Parathyroid adenoma (tissue), 2 donors: ENCODE measurements at regions not wholly inside any gene's neighbourhood (a gene's known extent, or its start where the extent isn't known, plus 50 kb on each side); places are given as distances from the start of the nearest gene placed in this dataset.

Experiments used
- H2AFZ ChIP-seq: fragments of 300-600 bp; sonication (generic); one replicate; pipeline ENCODE4 v1.7.0; 2017; ENCODE audit warnings: antibody characterized with exemption, mild to moderate bottlenecking
- H3K27ac ChIP-seq: fragments of 300-600 bp; sonication (generic); one replicate; pipeline ENCODE4 v1.7.0; 2017
- H3K27me3 ChIP-seq: fragments of 300-600 bp; sonication (generic); one replicate; pipeline ENCODE4 v1.7.0; 2017; ENCODE audit warnings: low read length; ENCODE audit not compliant: control insufficient read depth, insufficient read depth
- H3K36me3 ChIP-seq: fragments of 300-600 bp; sonication (generic); one replicate; pipeline ENCODE4 v1.7.0; 2017; ENCODE audit warnings: low read length; ENCODE audit not compliant: control insufficient read depth, insufficient read depth
- H3K4me1 ChIP-seq: fragments of 300-600 bp; sonication (generic); one replicate; pipeline ENCODE4 v1.7.0; 2017; ENCODE audit warnings: control low read depth
- H3K4me2 ChIP-seq: fragments of 300-600 bp; sonication (generic); one replicate; pipeline ENCODE4 v1.7.0; 2017; ENCODE audit warnings: low read length
- H3K4me3 ChIP-seq: fragments of 300-600 bp; sonication (generic); one replicate; pipeline ENCODE4 v1.7.0; 2017; ENCODE audit warnings: low read depth, low read length
- H3K79me2 ChIP-seq: fragments of 300-600 bp; sonication (generic); one replicate; pipeline ENCODE4 v1.7.0; 2017; ENCODE audit warnings: control low read depth
- H3K9ac ChIP-seq: fragments of 300-600 bp; sonication (generic); one replicate; pipeline ENCODE4 v1.7.0; 2017; ENCODE audit warnings: mild to moderate bottlenecking
- H3K9me3 ChIP-seq: fragments of 300-600 bp; sonication (generic); one replicate; pipeline ENCODE4 v1.7.0; 2017; ENCODE audit warnings: low read length; ENCODE audit not compliant: control insufficient read depth
- TF ChIP-seq, protein P1 (sequence below): fragments of 300-600 bp; sonication (generic); IDR thresholded peaks from one replicate; pipeline ENCODE4 v1.7.0; 2017; ENCODE audit warnings: antibody characterized with exemption, mild to moderate bottlenecking
- donor health status: primary hyperparathyroidism.

DNA sequence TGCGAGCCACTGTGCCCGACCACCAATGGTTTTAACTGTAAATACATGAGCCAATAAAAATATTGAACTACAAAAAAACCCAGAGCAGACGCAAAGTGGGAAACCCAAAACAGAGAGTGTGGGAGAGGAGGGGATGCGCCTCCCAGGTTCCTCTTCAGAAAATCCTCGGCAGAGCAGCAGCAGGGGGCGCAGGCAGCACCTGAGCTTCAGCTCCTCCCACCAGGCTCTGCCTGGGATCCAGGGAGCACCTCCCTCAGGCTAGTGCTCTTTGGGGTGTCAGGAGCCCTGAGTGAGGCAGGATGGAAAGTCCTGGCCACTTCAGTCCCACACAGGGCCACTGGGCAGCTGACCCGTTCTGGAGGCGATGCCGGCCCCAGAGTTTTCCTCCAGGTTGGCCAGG, 536.9 kb upstream of the CDH4 start:
- no peak overlapping the region for H3K9ac ChIP-seq
- no peaks in the 10 kb centered on the region for H3K36me3 ChIP-seq
- no peaks in the 10 kb centered on the region for H3K9me3 ChIP-seq
- H3K4me3 ChIP-seq = no peak overlapping the region
- H3K79me2 ChIP-seq = no peaks in the 10 kb centered on the region
- no peaks in the 10 kb centered on the region for H3K27me3 ChIP-seq
- H3K27ac ChIP-seq = no peak overlapping the region
- H3K4me1 ChIP-seq = no peaks in the 10 kb centered on the region
- no peak overlapping the region for H2AFZ ChIP-seq
- TF ChIP-seq, protein P1, sequence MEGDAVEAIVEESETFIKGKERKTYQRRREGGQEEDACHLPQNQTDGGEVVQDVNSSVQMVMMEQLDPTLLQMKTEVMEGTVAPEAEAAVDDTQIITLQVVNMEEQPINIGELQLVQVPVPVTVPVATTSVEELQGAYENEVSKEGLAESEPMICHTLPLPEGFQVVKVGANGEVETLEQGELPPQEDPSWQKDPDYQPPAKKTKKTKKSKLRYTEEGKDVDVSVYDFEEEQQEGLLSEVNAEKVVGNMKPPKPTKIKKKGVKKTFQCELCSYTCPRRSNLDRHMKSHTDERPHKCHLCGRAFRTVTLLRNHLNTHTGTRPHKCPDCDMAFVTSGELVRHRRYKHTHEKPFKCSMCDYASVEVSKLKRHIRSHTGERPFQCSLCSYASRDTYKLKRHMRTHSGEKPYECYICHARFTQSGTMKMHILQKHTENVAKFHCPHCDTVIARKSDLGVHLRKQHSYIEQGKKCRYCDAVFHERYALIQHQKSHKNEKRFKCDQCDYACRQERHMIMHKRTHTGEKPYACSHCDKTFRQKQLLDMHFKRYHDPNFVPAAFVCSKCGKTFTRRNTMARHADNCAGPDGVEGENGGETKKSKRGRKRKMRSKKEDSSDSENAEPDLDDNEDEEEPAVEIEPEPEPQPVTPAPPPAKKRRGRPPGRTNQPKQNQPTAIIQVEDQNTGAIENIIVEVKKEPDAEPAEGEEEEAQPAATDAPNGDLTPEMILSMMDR = no peak
- H3K4me2 ChIP-seq = no peak overlapping the region

DNA sequence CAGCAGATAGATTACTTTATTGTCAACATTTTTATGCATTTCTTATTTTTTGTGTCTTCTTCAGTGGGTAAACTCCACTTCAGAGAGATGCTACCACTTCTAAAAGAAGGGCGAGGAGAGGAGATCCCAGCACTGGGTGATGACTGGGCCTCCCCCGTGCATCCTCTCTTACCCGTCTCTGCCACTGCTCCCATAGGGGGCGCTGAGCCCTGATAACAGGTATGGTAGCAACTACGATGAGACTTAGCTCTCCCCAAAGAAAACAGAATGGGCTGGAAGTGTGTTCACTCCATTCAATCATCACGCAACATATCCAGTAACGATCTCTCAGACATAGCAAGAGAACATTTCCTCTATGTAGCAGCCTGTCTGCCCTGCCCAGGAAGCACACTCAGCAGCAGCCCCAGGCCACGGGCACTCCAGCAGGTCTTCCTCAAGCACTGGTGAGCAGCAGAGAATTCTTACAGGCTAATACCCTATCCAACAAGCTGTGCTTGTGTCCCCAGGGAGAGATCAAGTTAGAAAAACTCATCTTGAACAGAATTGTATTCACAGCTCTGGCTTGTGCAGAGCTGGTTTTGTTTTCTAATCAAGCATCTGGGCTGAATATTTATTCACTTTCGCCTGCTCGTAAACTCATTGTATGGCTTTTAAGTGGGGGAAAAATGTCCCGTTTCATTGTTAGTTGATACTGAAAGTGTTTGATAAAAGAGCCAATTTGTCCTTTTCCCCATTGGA, 533.1 kb upstream of the CDH4 start:
- H3K4me1 ChIP-seq = no peaks in the 10 kb centered on the region
- H2AFZ ChIP-seq = no peak overlapping the region
- no peaks in the 10 kb centered on the region for H3K27me3 ChIP-seq
- no peak overlapping the region for H3K9ac ChIP-seq
- no peak overlapping the region for H3K27ac ChIP-seq
- no peaks in the 10 kb centered on the region for H3K79me2 ChIP-seq
- TF ChIP-seq, protein P1 = no peak
- H3K36me3 ChIP-seq = no peaks in the 10 kb centered on the region
- no peak overlapping the region for H3K4me2 ChIP-seq
- H3K9me3 ChIP-seq = no peaks in the 10 kb centered on the region
- no peak overlapping the region for H3K4me3 ChIP-seq

- Histone ChIP-seq H3K4me3 (no peak overlapping the region), H3K79me2 (no peaks in the 10 kb centered on the region), H3K4me2 (no peak overlapping the region), H3K9ac (no peak overlapping the region), H3K27me3 (no peaks in the 10 kb centered on the region), H3K27ac (no peak overlapping the region), H3K4me1 (no peaks in the 10 kb centered on the region), H3K9me3 (no peaks in the 10 kb centered on the region), H2AFZ (no peak overlapping the region), H3K36me3 (no peaks in the 10 kb centered on the region)
- TF ChIP-seq, protein P1 = no peak
Observed at GRCh38 chr20:60725311-60725906, 526.7 kb upstream of the CDH4 start.

GRCh38 chr20:60727425-60727824, 524.6 kb upstream of the CDH4 start:
- TF ChIP-seq, protein P1 = no peak
- H3K27me3 ChIP-seq = no peaks in the 10 kb centered on the region
- no peak overlapping the region for H3K4me3 ChIP-seq
- H3K79me2 ChIP-seq = no peaks in the 10 kb centered on the region
- H3K4me1 ChIP-seq = no peaks in the 10 kb centered on the region
- H2AFZ ChIP-seq = no peak overlapping the region
- H3K9me3 ChIP-seq = no peaks in the 10 kb centered on the region
- H3K27ac ChIP-seq = no peak overlapping the region
- H3K36me3 ChIP-seq = no peaks in the 10 kb centered on the region
- H3K9ac ChIP-seq = no peak overlapping the region
- no peak overlapping the region for H3K4me2 ChIP-seq

- H3K36me3 ChIP-seq = no peaks in the 10 kb centered on the region
- H3K4me3 ChIP-seq = no peak overlapping the region
- TF ChIP-seq, protein P1 = no peak
- H3K4me2 ChIP-seq = no peak overlapping the region
- no peaks in the 10 kb centered on the region for H3K4me1 ChIP-seq
- H3K9ac ChIP-seq = no peak overlapping the region
- H2AFZ ChIP-seq = no peak overlapping the region
- no peaks in the 10 kb centered on the region for H3K27me3 ChIP-seq
- H3K27ac ChIP-seq = no peak overlapping the region
- no peaks in the 10 kb centered on the region for H3K9me3 ChIP-seq
- H3K79me2 ChIP-seq = no peaks in the 10 kb centered on the region
Observed at GRCh38 chr20:60728705-60729104, 523.4 kb upstream of the CDH4 start.
